ENCODE measurements at regions not wholly inside any gene's neighbourhood (a gene's known extent, or its start where the extent isn't known, plus 50 kb on each side); places are given as distances from the start of the nearest gene placed in this dataset.
"Not testable (repeated sequence)": the region's sequence is repeated elsewhere in the genome, so short reads cannot be mapped to it uniquely, and the experiment has no call there.

DNA sequence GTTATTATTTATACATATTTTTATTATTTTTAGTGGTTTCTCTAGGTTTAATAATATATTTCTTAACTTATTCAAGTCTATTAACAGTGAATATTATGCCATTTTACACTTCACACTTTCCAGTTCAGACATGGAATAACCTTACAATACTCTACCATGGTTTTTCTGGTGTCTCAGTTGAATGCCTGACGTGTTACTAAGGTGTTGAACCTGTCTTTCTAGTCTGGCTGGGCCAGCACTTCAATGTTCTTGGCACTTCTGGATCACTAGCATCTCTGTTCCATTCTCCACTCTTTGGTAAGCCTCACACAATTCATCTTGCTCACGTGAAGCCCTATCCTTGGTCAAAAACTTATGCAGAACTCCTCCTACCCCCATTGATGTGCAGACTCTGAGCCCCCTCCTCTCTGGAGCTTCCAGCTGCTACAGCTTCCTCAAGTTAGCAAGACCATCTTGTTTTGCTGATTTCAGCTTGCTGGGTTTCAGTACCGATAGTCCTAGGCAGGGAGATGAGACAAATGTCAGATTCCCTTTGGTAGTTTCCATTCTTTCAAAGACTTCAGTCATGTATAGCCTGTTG lies 243.1 kb downstream of the FBXO4 start:
- no peaks in the 10 kb centered on the region for H3K27me3 ChIP-seq (ENCODE audit: control insufficient read depth, insufficient read depth, low read length)
- H3K4me1 ChIP-seq (ENCODE audit: control insufficient read depth, insufficient read depth, low read length): no peaks in the 10 kb centered on the region
- no peak overlapping the region for H3K9ac ChIP-seq (ENCODE audit: low read depth, low read length)
- H3K9me3 ChIP-seq (ENCODE audit: control insufficient read depth, insufficient read depth, low read length): no peaks in the 10 kb centered on the region
- H3K4me3 ChIP-seq (ENCODE audit: low read depth, low read length): no peak overlapping the region
- H3K36me3 ChIP-seq (ENCODE audit: control insufficient read depth, insufficient read depth, low read length): no peaks in the 10 kb centered on the region

DNA sequence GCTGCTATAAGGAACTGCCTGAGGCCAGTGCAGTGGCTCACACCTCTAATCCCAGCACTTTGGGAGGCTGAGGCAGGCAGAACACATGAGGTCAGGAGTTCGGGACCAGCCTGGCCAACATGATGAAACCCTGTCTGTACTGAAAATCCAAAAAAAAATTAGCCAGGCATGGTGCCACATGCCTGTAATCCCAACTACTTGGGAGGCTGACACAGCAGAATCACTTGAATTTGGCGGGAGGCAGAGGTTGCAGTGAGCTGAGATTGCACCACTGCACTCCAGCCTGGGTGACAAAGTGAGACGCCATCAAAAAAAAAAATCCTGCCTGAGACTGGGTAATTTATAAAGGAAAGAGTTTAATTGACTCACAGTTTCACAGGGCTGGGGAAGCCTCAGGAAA lies 247.1 kb upstream of the GHR start:
- not testable (repeated sequence) for H3K27me3 ChIP-seq (ENCODE audit: control insufficient read depth, insufficient read depth, low read length); H3K9me3 ChIP-seq (ENCODE audit: control insufficient read depth, insufficient read depth, low read length); H3K9ac ChIP-seq (ENCODE audit: low read depth, low read length); H3K4me3 ChIP-seq (ENCODE audit: low read depth, low read length); H3K4me1 ChIP-seq (ENCODE audit: control insufficient read depth, insufficient read depth, low read length); H3K36me3 ChIP-seq (ENCODE audit: control insufficient read depth, insufficient read depth, low read length)

GRCh38 chr5:42179843-42180242 lies 243.4 kb upstream of the GHR start:
- H3K9ac ChIP-seq (ENCODE audit: low read depth, low read length); H3K4me3 ChIP-seq (ENCODE audit: low read depth, low read length); H3K27me3 ChIP-seq (ENCODE audit: control insufficient read depth, insufficient read depth, low read length); H3K9me3 ChIP-seq (ENCODE audit: control insufficient read depth, insufficient read depth, low read length); H3K4me1 ChIP-seq (ENCODE audit: control insufficient read depth, insufficient read depth, low read length); H3K36me3 ChIP-seq (ENCODE audit: control insufficient read depth, insufficient read depth, low read length): not testable (repeated sequence)

DNA sequence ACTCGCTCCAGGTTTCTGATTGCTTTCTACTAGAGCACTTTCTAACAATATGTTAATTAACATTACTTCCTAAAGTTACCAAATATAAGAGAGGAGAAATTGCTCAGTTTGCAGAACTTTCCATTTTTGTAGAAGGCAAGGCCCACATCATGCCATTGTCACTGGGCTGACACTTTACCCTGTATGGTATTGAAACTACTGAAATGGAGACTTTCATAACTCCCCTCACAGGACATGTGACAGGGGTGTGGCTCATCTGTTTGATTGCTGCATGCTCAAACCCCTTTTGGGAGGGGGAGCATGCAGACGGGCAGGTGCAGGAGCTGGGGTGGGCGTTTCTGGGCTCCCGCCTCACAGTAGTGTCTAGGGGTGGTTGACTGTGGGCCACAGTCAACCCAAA lies 206.3 kb upstream of the GHR start:
- H3K36me3 ChIP-seq (ENCODE audit: control insufficient read depth, insufficient read depth, low read length): no peaks in the 10 kb centered on the region
- H3K9ac ChIP-seq (ENCODE audit: low read depth, low read length): no peak overlapping the region
- no peak overlapping the region for H3K4me3 ChIP-seq (ENCODE audit: low read depth, low read length)
- H3K27me3 ChIP-seq (ENCODE audit: control insufficient read depth, insufficient read depth, low read length): no peaks in the 10 kb centered on the region
- no peaks in the 10 kb centered on the region for H3K4me1 ChIP-seq (ENCODE audit: control insufficient read depth, insufficient read depth, low read length)
- H3K9me3 ChIP-seq (ENCODE audit: control insufficient read depth, insufficient read depth, low read length): no peaks in the 10 kb centered on the region

GRCh38 chr5:42217791-42218190 lies 205.4 kb upstream of the GHR start:
- Histone ChIP-seq H3K9me3 (ENCODE audit: control insufficient read depth, insufficient read depth, low read length) (no peaks in the 10 kb centered on the region), H3K4me1 (ENCODE audit: control insufficient read depth, insufficient read depth, low read length) (no peaks in the 10 kb centered on the region), H3K27me3 (ENCODE audit: control insufficient read depth, insufficient read depth, low read length) (no peaks in the 10 kb centered on the region), H3K9ac (ENCODE audit: low read depth, low read length) (no peak overlapping the region), H3K36me3 (ENCODE audit: control insufficient read depth, insufficient read depth, low read length) (no peaks in the 10 kb centered on the region), H3K4me3 (ENCODE audit: low read depth, low read length) (no peak overlapping the region)

DNA sequence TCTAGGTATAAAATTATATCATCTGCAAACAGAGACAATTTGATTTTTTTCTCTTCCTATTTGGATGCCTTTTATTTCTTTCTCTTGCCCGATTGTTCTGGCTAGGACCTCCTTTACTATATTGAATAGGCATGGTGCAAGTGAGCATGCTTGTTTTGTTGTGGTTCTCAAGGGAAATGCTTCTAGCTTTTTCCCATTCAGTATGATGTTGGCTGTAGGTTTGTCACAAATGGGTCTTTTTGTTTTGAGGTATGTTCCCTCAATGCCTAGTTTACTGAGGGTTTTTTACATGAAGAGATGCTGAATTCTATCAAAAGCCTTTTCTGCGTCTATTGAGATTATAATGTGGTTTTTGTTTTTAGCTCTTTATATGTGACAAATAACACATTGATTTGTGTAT lies 198.2 kb upstream of the GHR start:
- Histone ChIP-seq H3K9me3 (ENCODE audit: control insufficient read depth, insufficient read depth, low read length) (no peaks in the 10 kb centered on the region), H3K4me1 (ENCODE audit: control insufficient read depth, insufficient read depth, low read length) (no peaks in the 10 kb centered on the region), H3K4me3 (ENCODE audit: low read depth, low read length) (no peak overlapping the region), H3K27me3 (ENCODE audit: control insufficient read depth, insufficient read depth, low read length) (no peaks in the 10 kb centered on the region), H3K36me3 (ENCODE audit: control insufficient read depth, insufficient read depth, low read length) (no peaks in the 10 kb centered on the region), H3K9ac (ENCODE audit: low read depth, low read length) (no peak overlapping the region)

DNA sequence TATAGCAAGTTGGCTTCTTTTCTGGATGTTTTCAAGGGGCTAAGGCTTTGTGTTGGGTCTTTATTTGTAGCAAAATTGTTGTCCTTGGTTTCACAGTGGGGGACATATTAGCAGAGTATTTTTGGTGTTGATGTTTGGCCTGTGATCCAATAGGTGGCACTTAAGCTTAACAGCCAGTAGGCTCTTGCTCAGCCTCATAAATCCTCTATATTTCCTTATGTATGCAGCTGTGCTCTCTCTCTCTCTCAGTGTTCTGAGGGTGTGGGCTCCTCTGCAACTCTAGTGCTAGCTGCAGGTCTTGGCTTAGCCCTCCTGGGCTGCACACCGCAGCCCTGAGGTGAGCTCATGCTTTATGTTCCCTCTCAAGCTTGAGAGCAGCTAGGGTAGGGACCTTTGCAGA lies 195.0 kb upstream of the GHR start:
- H3K36me3 ChIP-seq (ENCODE audit: control insufficient read depth, insufficient read depth, low read length): no peaks in the 10 kb centered on the region
- no peaks in the 10 kb centered on the region for H3K9me3 ChIP-seq (ENCODE audit: control insufficient read depth, insufficient read depth, low read length)
- no peaks in the 10 kb centered on the region for H3K4me1 ChIP-seq (ENCODE audit: control insufficient read depth, insufficient read depth, low read length)
- H3K4me3 ChIP-seq (ENCODE audit: low read depth, low read length): no peak overlapping the region
- no peak overlapping the region for H3K9ac ChIP-seq (ENCODE audit: low read depth, low read length)
- no peaks in the 10 kb centered on the region for H3K27me3 ChIP-seq (ENCODE audit: control insufficient read depth, insufficient read depth, low read length)

- no peaks in the 10 kb centered on the region for H3K27me3 ChIP-seq (ENCODE audit: control insufficient read depth, insufficient read depth, low read length)
- H3K9ac ChIP-seq (ENCODE audit: low read depth, low read length): no peak overlapping the region
- H3K36me3 ChIP-seq (ENCODE audit: control insufficient read depth, insufficient read depth, low read length): no peaks in the 10 kb centered on the region
- no peaks in the 10 kb centered on the region for H3K4me1 ChIP-seq (ENCODE audit: control insufficient read depth, insufficient read depth, low read length)
- H3K9me3 ChIP-seq (ENCODE audit: control insufficient read depth, insufficient read depth, low read length): no peaks in the 10 kb centered on the region
- no peak overlapping the region for H3K4me3 ChIP-seq (ENCODE audit: low read depth, low read length)
These were observed 192.4 kb upstream of the GHR start for GRCh38 chr5:42230839-42231238.

DNA sequence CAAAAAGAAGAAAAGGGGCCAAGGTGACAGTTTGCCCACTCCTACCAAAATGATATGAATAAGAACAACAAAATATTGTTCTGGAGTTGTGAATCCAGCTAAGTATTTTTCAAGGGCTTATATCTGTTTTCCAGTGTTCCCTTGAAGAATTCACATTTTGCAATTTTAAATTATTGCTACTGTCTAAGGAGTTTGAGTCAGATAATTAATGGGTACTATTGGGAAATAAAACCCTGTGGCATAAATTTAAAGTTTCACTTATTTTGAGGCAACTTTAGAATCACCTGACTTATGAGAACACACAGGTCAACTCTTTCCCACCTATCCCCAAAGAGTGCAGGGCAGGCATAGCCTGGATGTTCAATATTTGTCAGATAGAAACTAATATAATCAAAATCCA lies 188.0 kb upstream of the GHR start:
- Histone ChIP-seq H3K9ac (ENCODE audit: low read depth, low read length) (no peak overlapping the region), H3K36me3 (ENCODE audit: control insufficient read depth, insufficient read depth, low read length) (no peaks in the 10 kb centered on the region), H3K9me3 (ENCODE audit: control insufficient read depth, insufficient read depth, low read length) (no peaks in the 10 kb centered on the region), H3K4me3 (ENCODE audit: low read depth, low read length) (no peak overlapping the region), H3K4me1 (ENCODE audit: control insufficient read depth, insufficient read depth, low read length) (no peaks in the 10 kb centered on the region), H3K27me3 (ENCODE audit: control insufficient read depth, insufficient read depth, low read length) (no peaks in the 10 kb centered on the region)

DNA sequence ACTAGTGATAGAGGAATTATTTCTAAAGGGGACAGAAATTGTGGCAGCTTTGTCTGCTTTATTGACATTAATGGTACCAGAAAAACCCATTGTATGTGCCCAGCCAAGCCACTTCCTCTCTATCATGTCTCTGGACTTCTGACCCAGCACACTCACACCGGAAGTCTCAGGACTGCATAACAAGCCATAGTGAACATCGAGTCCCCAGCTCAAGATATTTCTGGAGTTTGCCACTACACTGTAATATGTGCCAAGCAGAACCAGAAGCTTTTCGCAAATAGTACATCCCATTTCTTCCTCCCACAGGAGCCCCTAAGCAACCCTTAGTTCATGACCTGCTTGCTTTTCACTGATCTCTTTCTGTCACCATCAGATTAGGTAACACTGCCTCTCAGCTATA lies 187.4 kb upstream of the GHR start:
- H3K4me1 ChIP-seq (ENCODE audit: control insufficient read depth, insufficient read depth, low read length): no peaks in the 10 kb centered on the region
- H3K27me3 ChIP-seq (ENCODE audit: control insufficient read depth, insufficient read depth, low read length): no peaks in the 10 kb centered on the region
- no peak overlapping the region for H3K9ac ChIP-seq (ENCODE audit: low read depth, low read length)
- H3K36me3 ChIP-seq (ENCODE audit: control insufficient read depth, insufficient read depth, low read length): no peaks in the 10 kb centered on the region
- no peaks in the 10 kb centered on the region for H3K9me3 ChIP-seq (ENCODE audit: control insufficient read depth, insufficient read depth, low read length)
- no peak overlapping the region for H3K4me3 ChIP-seq (ENCODE audit: low read depth, low read length)

DNA sequence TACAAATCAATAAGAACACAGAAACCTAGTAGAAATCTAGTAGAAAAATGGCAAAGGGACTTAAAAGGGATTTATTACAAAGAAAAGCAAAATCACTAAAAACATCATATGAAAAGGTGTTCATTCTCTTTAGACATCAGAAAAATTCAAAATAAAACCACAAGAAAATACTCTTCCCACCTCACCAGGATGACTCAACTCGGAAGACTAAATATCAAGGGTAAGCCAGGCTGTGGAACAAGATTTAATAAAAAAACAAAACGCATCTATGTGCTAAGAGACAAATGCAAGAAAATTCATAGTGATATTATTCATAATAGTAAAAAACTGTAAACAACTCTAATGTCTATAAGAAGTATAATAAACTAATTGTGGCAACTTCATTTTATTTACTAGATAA lies 181.6 kb upstream of the GHR start:
- Histone ChIP-seq H3K4me1 (ENCODE audit: control insufficient read depth, insufficient read depth, low read length) (no peaks in the 10 kb centered on the region), H3K36me3 (ENCODE audit: control insufficient read depth, insufficient read depth, low read length) (no peaks in the 10 kb centered on the region), H3K27me3 (ENCODE audit: control insufficient read depth, insufficient read depth, low read length) (no peaks in the 10 kb centered on the region), H3K4me3 (ENCODE audit: low read depth, low read length) (no peak overlapping the region), H3K9me3 (ENCODE audit: control insufficient read depth, insufficient read depth, low read length) (no peaks in the 10 kb centered on the region), H3K9ac (ENCODE audit: low read depth, low read length) (no peak overlapping the region)

DNA sequence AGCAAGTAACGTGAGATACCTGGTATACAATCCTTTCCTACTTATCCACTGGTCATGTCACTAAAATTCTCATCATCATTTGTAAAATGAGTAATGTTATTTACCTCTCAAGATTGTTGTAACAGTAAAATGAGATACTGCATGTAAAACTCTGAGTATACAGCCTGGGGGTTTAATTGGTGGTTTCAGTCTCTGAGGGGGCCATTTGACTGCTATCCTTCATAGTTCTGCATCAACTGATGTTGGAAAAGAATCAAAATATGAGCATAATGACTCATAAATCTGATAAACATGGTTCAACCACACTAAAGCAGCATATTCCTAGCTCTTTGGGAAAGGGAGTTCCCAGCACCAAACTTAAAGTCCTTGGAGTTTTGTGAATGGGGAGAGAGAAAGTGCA lies 181.0 kb upstream of the GHR start:
- no peak overlapping the region for H3K9ac ChIP-seq (ENCODE audit: low read depth, low read length)
- H3K36me3 ChIP-seq (ENCODE audit: control insufficient read depth, insufficient read depth, low read length): no peaks in the 10 kb centered on the region

More for the DNA sequence above, 181.0 kb upstream of the GHR start:
- Histone ChIP-seq H3K9me3 (ENCODE audit: control insufficient read depth, insufficient read depth, low read length) (no peaks in the 10 kb centered on the region), H3K4me1 (ENCODE audit: control insufficient read depth, insufficient read depth, low read length) (no peaks in the 10 kb centered on the region), H3K4me3 (ENCODE audit: low read depth, low read length) (no peak overlapping the region), H3K27me3 (ENCODE audit: control insufficient read depth, insufficient read depth, low read length) (no peaks in the 10 kb centered on the region)

Measured in iPS-15b (cell line).